ENCODE measurements at regions not wholly inside any gene's neighbourhood (a gene's known extent, or its start where the extent isn't known, plus 50 kb on each side); places are given as distances from the start of the nearest gene placed in this dataset.

DNA sequence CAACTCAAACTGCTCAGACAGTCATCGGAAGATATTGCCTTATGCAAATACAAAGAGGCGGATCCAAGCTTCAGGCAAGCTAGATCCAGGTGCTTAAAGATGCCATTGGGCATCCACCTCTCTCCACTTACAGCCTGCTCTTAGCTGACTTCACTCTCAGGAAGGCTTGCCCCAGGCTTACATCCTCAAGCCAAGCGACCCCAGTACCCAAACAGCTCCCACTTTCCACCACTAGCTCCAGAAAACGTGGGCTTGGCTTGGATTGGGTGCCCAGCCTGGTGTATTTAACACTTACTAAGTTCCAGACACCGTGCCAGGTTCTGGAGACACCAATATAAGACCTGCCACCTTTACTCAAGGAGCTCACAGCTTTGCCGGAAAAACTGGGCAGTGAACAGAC is 142.1 kb upstream of the VSTM2B start:
- TF ChIP-seq, protein P1, sequence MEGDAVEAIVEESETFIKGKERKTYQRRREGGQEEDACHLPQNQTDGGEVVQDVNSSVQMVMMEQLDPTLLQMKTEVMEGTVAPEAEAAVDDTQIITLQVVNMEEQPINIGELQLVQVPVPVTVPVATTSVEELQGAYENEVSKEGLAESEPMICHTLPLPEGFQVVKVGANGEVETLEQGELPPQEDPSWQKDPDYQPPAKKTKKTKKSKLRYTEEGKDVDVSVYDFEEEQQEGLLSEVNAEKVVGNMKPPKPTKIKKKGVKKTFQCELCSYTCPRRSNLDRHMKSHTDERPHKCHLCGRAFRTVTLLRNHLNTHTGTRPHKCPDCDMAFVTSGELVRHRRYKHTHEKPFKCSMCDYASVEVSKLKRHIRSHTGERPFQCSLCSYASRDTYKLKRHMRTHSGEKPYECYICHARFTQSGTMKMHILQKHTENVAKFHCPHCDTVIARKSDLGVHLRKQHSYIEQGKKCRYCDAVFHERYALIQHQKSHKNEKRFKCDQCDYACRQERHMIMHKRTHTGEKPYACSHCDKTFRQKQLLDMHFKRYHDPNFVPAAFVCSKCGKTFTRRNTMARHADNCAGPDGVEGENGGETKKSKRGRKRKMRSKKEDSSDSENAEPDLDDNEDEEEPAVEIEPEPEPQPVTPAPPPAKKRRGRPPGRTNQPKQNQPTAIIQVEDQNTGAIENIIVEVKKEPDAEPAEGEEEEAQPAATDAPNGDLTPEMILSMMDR (IDR thresholded peaks at IDR 0.05), result no peak
- no peak for ATAC-seq (ENCODE audit: low FRiP score)
- DNase-seq (ENCODE audit: low spot score), result no peak

DNA sequence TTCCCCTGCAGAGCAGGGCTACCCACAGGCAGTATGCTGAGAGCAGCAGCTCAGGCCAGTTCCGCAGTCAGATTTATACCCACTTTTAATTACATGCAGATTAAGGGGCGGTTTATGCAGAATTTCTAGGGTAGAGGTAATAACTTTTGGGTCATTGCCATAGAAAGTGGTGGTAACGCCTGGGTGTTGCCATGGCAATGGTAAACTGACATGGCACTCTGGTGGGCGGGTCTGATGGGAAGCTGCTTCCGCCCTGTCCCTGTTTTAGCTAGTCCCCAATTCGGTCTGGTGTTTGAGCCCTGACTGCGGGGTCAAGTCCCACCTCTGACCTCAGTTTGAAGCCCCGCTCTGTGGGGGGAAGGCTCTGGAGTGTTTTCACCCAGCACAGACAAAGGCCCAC is 141.1 kb upstream of the VSTM2B start:
- TF ChIP-seq, protein P1 (IDR thresholded peaks at IDR 0.05), result no peak
- DNase-seq (ENCODE audit: low spot score) (peak; percentile 11), ATAC-seq (ENCODE audit: low FRiP score) (no peak)

- DNase-seq (ENCODE audit: low spot score), result peak; percentile 20
- no peak for ATAC-seq (ENCODE audit: low FRiP score)
- TF ChIP-seq, protein P1 (IDR thresholded peaks at IDR 0.05), result no peak
Measured at GRCh38 chr19:29385191-29385795, 140.5 kb upstream of the VSTM2B start.

DNA sequence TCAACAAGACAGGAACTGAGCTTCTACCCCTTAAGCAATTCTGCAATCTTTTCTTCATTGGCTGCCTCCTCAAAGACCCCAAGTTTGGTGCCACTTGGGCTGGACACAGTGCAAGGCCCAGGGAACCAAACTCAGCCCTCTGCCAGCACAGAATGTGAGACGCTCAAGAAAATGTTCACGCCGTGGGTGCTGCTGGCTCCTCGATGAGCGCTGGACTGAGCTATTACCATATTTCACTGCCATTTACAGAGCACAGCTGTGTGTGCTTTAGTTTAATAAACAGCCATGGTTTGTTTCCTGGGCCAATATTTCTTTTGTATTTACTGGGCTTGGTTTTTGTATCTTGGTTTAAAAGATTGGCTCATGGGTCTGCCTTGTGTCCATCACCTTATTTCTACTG is 138.8 kb upstream of the VSTM2B start:
- ATAC-seq (ENCODE audit: low FRiP score), result no peak
- TF ChIP-seq, protein P1 (IDR thresholded peaks at IDR 0.05), result no peak
- DNase-seq (ENCODE audit: low spot score), result no peak

GRCh38 chr19:29387586-29387985 is 138.2 kb upstream of the VSTM2B start:
- no peak for DNase-seq (ENCODE audit: low spot score)
- TF ChIP-seq, protein P1 (IDR thresholded peaks at IDR 0.05), result no peak
- ATAC-seq (ENCODE audit: low FRiP score), result no peak

DNA sequence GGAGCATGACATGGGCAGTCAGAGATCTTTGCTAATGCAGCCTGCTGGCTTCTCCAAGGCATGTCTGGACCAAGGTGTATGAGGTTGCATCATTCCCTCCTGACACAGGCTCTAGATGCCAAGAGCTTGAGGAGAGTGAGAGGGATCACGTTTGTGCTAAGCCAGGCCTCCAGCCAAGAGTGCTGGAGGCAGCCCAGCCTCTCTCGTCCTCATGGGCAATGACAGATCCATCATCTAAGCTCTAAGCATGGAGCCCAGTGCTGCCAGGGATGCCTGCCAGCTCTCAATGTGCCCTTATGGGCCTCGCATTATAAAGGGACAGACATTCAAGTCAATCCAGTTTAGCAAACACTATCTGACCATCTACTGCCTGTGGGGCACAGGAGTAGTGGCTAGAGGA is 136.3 kb upstream of the VSTM2B start:
- TF ChIP-seq, protein P1 (IDR thresholded peaks at IDR 0.05), result no peak
- no peak for ATAC-seq (ENCODE audit: low FRiP score)
- no peak for DNase-seq (ENCODE audit: low spot score)

GRCh38 chr19:29390742-29391141 is 135.1 kb upstream of the VSTM2B start:
- ATAC-seq (ENCODE audit: low FRiP score), result no peak
- DNase-seq (ENCODE audit: low spot score), result no peak
- TF ChIP-seq, protein P1 (IDR thresholded peaks at IDR 0.05), result no peak

Measured in omental fat pad (tissue), 3 donors.